ENCODE measurements at regions not wholly inside any gene's neighbourhood (a gene's known extent, or its start where the extent isn't known, plus 50 kb on each side); places are given as distances from the start of the nearest gene placed in this dataset.

DNA sequence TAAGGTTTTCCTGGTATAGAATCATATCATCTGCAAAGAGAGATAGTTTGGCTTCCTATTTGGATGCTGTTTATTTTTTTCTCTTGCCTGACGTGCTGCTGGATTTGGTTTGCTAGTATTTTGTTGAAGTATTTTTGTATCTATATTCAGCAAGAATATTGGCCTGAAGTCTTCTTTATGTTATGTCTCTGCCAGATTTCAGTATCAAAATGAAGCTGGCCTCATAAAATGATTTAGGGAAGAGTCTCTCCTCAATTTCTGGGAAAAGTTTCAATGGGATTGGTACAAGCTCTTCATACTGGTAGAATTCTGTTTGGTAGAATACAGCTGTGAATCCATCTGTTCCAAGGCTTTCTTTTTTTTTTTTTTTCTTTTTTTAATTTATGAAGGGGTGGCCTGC, 799.0 kb upstream of the TYRP1 start:
- ATAC-seq = no peak
- in situ Hi-C loops (cut with HindIII; ENCODE audit: low pct_unique_long_range_greater_than_20kb, low sequenced_read_pairs) = no loop called here
- H3K27ac ChIP-seq (ENCODE audit: low read length) = no peak overlapping the region
- H3K4me1 ChIP-seq (ENCODE audit: control insufficient read depth, insufficient read depth, low read length) = no peaks in the 10 kb centered on the region
- BruUV-seq (replicated peaks) = no TSS peak
- TF ChIP-seq SIN3A (IDR thresholded peaks at IDR 0.05; ENCODE audit: borderline replicate concordance, insufficient read depth, low read depth, low read length) (no peak), TCF7L2 (IDR thresholded peaks at IDR 0.05; ENCODE audit: low read depth, low read length) (no peak), POLR2AphosphoS5 (IDR thresholded peaks at IDR 0.05; ENCODE audit: low read depth, low read length) (no peak)
- TF ChIP-seq, protein P1, sequence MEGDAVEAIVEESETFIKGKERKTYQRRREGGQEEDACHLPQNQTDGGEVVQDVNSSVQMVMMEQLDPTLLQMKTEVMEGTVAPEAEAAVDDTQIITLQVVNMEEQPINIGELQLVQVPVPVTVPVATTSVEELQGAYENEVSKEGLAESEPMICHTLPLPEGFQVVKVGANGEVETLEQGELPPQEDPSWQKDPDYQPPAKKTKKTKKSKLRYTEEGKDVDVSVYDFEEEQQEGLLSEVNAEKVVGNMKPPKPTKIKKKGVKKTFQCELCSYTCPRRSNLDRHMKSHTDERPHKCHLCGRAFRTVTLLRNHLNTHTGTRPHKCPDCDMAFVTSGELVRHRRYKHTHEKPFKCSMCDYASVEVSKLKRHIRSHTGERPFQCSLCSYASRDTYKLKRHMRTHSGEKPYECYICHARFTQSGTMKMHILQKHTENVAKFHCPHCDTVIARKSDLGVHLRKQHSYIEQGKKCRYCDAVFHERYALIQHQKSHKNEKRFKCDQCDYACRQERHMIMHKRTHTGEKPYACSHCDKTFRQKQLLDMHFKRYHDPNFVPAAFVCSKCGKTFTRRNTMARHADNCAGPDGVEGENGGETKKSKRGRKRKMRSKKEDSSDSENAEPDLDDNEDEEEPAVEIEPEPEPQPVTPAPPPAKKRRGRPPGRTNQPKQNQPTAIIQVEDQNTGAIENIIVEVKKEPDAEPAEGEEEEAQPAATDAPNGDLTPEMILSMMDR (IDR thresholded peaks at IDR 0.05) = no peak
- TF ChIP-seq, protein P2, sequence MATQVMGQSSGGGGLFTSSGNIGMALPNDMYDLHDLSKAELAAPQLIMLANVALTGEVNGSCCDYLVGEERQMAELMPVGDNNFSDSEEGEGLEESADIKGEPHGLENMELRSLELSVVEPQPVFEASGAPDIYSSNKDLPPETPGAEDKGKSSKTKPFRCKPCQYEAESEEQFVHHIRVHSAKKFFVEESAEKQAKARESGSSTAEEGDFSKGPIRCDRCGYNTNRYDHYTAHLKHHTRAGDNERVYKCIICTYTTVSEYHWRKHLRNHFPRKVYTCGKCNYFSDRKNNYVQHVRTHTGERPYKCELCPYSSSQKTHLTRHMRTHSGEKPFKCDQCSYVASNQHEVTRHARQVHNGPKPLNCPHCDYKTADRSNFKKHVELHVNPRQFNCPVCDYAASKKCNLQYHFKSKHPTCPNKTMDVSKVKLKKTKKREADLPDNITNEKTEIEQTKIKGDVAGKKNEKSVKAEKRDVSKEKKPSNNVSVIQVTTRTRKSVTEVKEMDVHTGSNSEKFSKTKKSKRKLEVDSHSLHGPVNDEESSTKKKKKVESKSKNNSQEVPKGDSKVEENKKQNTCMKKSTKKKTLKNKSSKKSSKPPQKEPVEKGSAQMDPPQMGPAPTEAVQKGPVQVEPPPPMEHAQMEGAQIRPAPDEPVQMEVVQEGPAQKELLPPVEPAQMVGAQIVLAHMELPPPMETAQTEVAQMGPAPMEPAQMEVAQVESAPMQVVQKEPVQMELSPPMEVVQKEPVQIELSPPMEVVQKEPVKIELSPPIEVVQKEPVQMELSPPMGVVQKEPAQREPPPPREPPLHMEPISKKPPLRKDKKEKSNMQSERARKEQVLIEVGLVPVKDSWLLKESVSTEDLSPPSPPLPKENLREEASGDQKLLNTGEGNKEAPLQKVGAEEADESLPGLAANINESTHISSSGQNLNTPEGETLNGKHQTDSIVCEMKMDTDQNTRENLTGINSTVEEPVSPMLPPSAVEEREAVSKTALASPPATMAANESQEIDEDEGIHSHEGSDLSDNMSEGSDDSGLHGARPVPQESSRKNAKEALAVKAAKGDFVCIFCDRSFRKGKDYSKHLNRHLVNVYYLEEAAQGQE (IDR thresholded peaks at IDR 0.05; ENCODE audit: insufficient read depth in 1 of 2, low read depth in 2 of 2, low read length in 1 of 2) = no peak
- no peaks in the 10 kb centered on the region for H3K9me3 ChIP-seq (ENCODE audit: control insufficient read depth, insufficient read depth, low read depth, low read length)
- H3K27me3 ChIP-seq (ENCODE audit: control insufficient read depth, insufficient read depth, low read length) = no peaks in the 10 kb centered on the region
- DNase-seq (ENCODE audit: low read depth, low spot score) = no peak
- H3K36me3 ChIP-seq (ENCODE audit: control insufficient read depth, insufficient read depth, low read length) = no peaks in the 10 kb centered on the region
- ChIA-PET CTCF (no interaction called here), POLR2A (no interaction called here)
- no peak overlapping the region for H3K4me3 ChIP-seq (ENCODE audit: low read depth in 2 of 2, low read length in 2 of 2)
- intact Hi-C loops (cut with micrococcal nuclease; ENCODE audit: unreplicated experiment) = no loop called here

DNA sequence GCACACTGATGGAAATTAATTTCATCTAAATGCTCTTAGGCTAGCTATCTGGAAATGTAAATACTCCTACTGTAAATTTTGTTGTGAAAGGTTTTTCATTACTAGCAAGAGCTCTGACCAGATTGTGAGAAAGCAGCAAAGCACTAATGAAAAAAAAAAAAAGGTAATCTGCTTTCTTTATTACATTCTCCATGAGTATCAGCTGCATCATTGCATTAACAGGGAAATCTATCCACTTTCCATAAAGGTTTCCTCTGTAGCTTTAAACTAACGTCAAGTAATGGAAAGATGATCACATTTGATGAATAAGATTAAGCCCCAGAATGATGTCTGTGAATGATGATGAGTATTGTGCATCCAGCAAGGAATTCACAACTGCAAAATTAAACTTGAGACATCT, 790.6 kb upstream of the TYRP1 start:
- Histone ChIP-seq H3K4me3 (ENCODE audit: low read depth in 2 of 2, low read length in 2 of 2) (no peak overlapping the region), H3K27me3 (ENCODE audit: control insufficient read depth, insufficient read depth, low read length) (no peaks in the 10 kb centered on the region), H3K4me1 (ENCODE audit: control insufficient read depth, insufficient read depth, low read length) (no peaks in the 10 kb centered on the region), H3K27ac (ENCODE audit: low read length) (no peak overlapping the region), H3K9me3 (ENCODE audit: control insufficient read depth, insufficient read depth, low read depth, low read length) (no peaks in the 10 kb centered on the region), H3K36me3 (ENCODE audit: control insufficient read depth, insufficient read depth, low read length) (no peaks in the 10 kb centered on the region)
- intact Hi-C loops (cut with micrococcal nuclease; ENCODE audit: unreplicated experiment) (no loop called here), in situ Hi-C loops (cut with HindIII; ENCODE audit: low pct_unique_long_range_greater_than_20kb, low sequenced_read_pairs) (no loop called here)
- no peak for DNase-seq (ENCODE audit: low read depth, low spot score)
- no peak for TF ChIP-seq POLR2AphosphoS5 (IDR thresholded peaks at IDR 0.05; ENCODE audit: low read depth, low read length)
- no peak for TF ChIP-seq SIN3A (IDR thresholded peaks at IDR 0.05; ENCODE audit: borderline replicate concordance, insufficient read depth, low read depth, low read length)
- no peak for TF ChIP-seq TCF7L2 (IDR thresholded peaks at IDR 0.05; ENCODE audit: low read depth, low read length)
- TF ChIP-seq, protein P1 (IDR thresholded peaks at IDR 0.05) = no peak
- TF ChIP-seq, protein P2 (IDR thresholded peaks at IDR 0.05; ENCODE audit: insufficient read depth in 1 of 2, low read depth in 2 of 2, low read length in 1 of 2) = no peak
- ATAC-seq = no peak
- CTCF ChIA-PET = no interaction called here
- BruUV-seq (replicated peaks) = no TSS peak
- POLR2A ChIA-PET = no interaction called here

Measured in Panc1 (cell line).